Epithelial cell of esophagus (primary cell): ENCODE measurements at regions not wholly inside any gene's neighbourhood (a gene's known extent, or its start where the extent isn't known, plus 50 kb on each side); places are given as distances from the start of the nearest gene placed in this dataset.

Experiments
- DNase-seq: peaks from one replicate; pipeline ENCODE4 v3.0.0; 2010; ENCODE audit warnings: low read depth
- H3K4me3 ChIP-seq: 2 replicates; pipeline ENCODE4 v1.5.1; 2011; ENCODE audit warnings: mild to moderate bottlenecking, low read length, control low read depth
- TF ChIP-seq, protein P1 (sequence below): IDR thresholded peaks from 2 replicates; pipeline ENCODE4 v1.5.1; 2011; ENCODE audit warnings: low read depth, mild to moderate bottlenecking, low read length, control low read depth, inconsistent platforms; ENCODE audit not compliant: insufficient read depth; ENCODE audit errors: missing control alignments

DNA sequence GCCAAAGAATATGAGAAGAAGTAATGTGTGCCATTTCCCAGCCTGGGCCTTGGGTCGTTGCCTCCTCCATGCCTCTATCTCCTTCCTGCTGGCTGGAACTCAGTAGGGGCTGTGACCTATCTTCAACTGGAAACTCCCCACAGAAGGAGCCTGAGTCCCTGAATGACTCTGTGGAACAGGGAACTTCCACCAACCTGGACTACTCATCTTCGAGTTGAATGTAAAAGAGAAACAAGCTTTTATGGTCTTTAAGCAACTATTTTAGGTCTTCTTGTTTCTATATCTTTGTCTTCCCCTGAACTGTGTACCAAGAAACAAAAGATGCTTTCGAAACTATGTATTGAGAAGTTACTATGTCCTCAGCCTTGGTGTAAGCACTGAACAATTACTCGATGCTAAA lies 355.3 kb upstream of the NR2F2 start:
- no peak for DNase-seq
- TF ChIP-seq, protein P1, sequence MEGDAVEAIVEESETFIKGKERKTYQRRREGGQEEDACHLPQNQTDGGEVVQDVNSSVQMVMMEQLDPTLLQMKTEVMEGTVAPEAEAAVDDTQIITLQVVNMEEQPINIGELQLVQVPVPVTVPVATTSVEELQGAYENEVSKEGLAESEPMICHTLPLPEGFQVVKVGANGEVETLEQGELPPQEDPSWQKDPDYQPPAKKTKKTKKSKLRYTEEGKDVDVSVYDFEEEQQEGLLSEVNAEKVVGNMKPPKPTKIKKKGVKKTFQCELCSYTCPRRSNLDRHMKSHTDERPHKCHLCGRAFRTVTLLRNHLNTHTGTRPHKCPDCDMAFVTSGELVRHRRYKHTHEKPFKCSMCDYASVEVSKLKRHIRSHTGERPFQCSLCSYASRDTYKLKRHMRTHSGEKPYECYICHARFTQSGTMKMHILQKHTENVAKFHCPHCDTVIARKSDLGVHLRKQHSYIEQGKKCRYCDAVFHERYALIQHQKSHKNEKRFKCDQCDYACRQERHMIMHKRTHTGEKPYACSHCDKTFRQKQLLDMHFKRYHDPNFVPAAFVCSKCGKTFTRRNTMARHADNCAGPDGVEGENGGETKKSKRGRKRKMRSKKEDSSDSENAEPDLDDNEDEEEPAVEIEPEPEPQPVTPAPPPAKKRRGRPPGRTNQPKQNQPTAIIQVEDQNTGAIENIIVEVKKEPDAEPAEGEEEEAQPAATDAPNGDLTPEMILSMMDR, result no peak
- H3K4me3 ChIP-seq, result no peak overlapping the region

DNA sequence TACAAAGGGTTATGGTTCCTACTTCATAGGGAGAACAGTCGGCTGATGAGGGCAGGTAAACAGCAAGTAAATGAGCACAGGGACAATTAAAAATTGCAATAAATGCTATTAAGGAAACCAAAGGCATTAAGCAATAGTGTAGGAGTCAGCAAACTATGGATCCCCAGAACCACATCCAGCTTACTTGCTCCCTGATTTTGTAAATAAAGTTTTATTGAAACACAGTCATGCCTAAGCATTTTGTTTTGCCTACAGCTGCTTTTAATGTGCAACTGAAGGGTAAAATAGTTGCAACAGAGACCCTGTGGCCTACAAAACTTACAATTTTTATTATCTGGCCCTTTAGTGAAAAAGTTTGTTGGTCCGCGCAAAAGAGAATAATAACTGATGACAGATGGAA lies 351.2 kb upstream of the NR2F2 start:
- no peak overlapping the region for H3K4me3 ChIP-seq
- no peak for DNase-seq

DNA sequence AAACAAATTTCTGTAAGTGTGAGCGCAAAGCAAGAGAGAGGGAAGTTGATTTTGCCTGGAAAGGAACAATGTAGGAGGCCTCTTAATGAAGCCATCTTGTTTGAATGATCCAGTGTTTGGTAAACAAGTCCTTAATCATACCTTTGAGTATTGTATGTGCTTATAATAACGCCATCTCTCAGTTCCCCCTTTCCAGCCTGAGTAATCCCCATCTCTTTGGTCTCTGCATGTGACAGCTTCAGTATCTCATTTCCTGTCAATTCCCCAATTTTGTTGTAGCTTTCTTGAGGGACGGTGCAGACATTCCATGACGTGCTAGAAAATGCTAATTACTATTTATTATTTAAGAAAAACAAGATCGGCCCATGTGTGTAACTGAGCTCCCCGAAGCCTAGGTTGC lies 349.3 kb upstream of the NR2F2 start:
- DNase-seq, result no peak
- TF ChIP-seq, protein P1, result no peak
- no peak overlapping the region for H3K4me3 ChIP-seq

More for the DNA sequence above, 351.2 kb upstream of the NR2F2 start:
- TF ChIP-seq, protein P1, result no peak

DNA sequence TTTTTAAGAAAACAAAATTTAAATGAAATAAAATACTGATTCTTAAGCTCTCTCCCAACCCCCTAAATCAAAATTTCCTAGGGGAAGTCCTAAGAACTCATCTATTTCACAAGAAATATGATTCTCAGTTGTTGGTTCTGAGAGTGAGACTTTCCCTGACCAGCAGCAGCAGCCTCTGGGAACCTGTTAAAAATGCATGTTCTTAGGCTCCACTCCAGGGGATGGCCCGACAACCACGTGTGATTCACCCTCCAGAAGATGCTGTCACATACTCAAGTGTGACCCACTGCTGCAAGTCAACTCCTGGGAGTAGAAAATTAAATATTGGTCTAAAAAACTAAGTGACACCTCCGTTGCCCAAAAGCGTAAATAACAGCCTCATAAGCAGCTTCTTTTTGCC lies 343.2 kb upstream of the NR2F2 start:
- DNase-seq, result no peak
- TF ChIP-seq, protein P1, result no peak
- H3K4me3 ChIP-seq, result no peak overlapping the region

DNA sequence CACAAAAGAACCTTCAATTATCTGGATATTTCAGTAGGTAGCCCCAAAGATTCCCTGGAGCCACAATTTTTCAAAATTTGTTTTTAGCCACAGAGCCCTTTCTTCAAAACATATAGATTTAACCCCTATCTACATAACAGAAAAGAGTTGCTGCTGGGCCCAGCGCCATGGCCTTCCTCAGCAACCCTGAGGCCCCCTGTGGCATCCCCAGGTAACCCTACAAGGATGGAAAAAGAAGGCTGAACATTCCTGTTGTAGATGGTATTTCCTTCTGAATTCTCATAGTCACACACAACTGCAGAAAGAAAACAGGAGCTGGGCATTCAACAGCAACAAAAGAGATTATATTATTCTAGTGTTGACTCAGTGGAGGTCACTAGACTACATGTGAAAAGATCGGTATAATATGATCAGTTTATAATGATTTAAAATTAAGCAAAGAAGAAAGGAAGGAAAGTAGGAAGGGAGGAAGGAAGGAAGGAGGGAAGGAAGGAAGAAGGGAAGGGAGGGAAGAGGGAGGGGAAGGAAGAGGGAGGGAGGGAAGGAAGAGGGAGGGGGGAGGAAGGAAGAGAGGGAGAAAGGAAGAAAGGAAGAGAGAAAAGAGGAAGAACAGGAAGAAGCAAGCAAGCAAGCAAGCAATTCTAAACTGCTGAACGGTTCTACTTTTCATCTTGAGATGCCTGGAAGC lies 342.5 kb upstream of the NR2F2 start:
- no peak for DNase-seq
- no peak overlapping the region for H3K4me3 ChIP-seq
- TF ChIP-seq, protein P1, result no peak

DNA sequence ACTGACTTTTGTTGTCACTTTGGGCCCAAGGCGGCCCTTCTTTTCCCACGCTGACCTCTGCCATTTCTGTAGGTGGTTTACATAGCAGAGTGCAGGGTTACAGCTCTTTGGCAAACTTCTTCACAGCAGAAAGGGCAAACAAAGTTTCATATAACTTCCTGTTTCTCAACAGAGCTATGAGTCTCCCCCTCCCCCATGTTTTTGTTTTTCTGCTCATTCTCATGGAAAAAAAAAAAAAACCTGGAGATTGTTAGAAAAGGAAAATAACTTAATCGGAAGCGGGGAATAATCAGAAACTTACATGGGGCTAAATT lies 342.0 kb upstream of the NR2F2 start:
- TF ChIP-seq, protein P1, result no peak
- DNase-seq, result no peak
- no peak overlapping the region for H3K4me3 ChIP-seq

DNA sequence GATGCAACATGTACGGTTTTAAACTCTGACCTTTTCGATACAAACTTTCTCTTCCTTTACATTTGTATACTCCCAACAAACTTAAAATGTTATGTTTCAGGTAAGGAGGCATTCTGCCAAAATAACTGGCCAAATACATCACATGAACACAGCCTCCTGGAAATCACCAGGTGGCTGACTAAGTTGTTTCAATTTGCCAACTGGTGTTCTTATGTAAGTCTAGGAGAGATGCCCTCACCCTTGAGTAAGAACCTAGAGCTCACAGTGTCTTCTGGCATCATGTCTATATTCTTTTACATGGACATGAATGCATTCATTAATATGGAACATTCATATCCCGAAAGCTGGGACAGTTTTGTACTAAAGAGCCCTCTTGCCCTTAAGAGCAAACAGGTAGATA lies 341.1 kb upstream of the NR2F2 start:
- no peak overlapping the region for H3K4me3 ChIP-seq
- TF ChIP-seq, protein P1, result no peak
- peak; percentile 46 for DNase-seq
